ENCODE measurements at regions not wholly inside any gene's neighbourhood (a gene's known extent, or its start where the extent isn't known, plus 50 kb on each side); places are given as distances from the start of the nearest gene placed in this dataset.
"Not testable (repeated sequence)": the region's sequence is repeated elsewhere in the genome, so short reads cannot be mapped to it uniquely, and the experiment has no call there.

GRCh38 chr11:49558261-49558847 lies 350.0 kb upstream of the FOLH1 start:
- not testable (repeated sequence) for TF ChIP-seq EZH2phosphoT487 (IDR thresholded peaks at IDR 0.05; ENCODE audit: insufficient read depth, low read depth); EZH2 (IDR thresholded peaks at IDR 0.05; ENCODE audit: insufficient read depth, poor library complexity, severe bottlenecking)
